GM13977 (cell line): ENCODE measurements at regions not wholly inside any gene's neighbourhood (a gene's known extent, or its start where the extent isn't known, plus 50 kb on each side); places are given as distances from the start of the nearest gene placed in this dataset.

Source experiments
- DNase-seq: peaks from one replicate; pipeline ENCODE4 v3.0.0; 2012; ENCODE audit warnings: low spot score
- CTCF ChIP-seq: IDR thresholded peaks from 2 replicates; pipeline ENCODE4 v1.5.1; 2012; ENCODE audit warnings: mild to moderate bottlenecking, control low read depth; ENCODE audit not compliant: insufficient read depth; ENCODE audit errors: extremely low read depth, missing control alignments
- in situ Hi-C: fragments of 300-500 bp; cut with MboI; formaldehyde crosslinking; loops from one replicate; pipeline ENCODE4 v1.12.0; 2022; ENCODE audit warnings: low sequenced_read_pairs, low pct_unique_long_range_greater_than_20kb, mixed read lengths, inconsistent platforms; ENCODE audit not compliant: unreplicated experiment

GRCh38 chr4:25535278-25535677 lies 120.4 kb upstream of the SLC34A2 start:
- DNase-seq = no peak
- in situ Hi-C loops = no loop called here
- no peak for TF ChIP-seq CTCF

- TF ChIP-seq CTCF = no peak
- in situ Hi-C loops = no loop called here
These were observed 119.8 kb upstream of the SLC34A2 start for GRCh38 chr4:25535701-25536473.

GRCh38 chr4:25536564-25537320 lies 118.9 kb upstream of the SLC34A2 start:
- TF ChIP-seq CTCF = no peak
- in situ Hi-C loops = no loop called here
- no peak for DNase-seq

More at GRCh38 chr4:25535701-25536473, 119.8 kb upstream of the SLC34A2 start:
- DNase-seq = no peak

GRCh38 chr4:25538430-25538829 lies 117.2 kb upstream of the SLC34A2 start:
- in situ Hi-C loops = no loop called here
- no peak for TF ChIP-seq CTCF
- DNase-seq = no peak

- no peak for TF ChIP-seq CTCF
- in situ Hi-C loops = no loop called here
These were observed 116.4 kb upstream of the SLC34A2 start for GRCh38 chr4:25539241-25539640.

GRCh38 chr4:25540734-25541133 lies 114.9 kb upstream of the SLC34A2 start:
- in situ Hi-C loops = no loop called here
- no peak for TF ChIP-seq CTCF
- no peak for DNase-seq

More at GRCh38 chr4:25539241-25539640, 116.4 kb upstream of the SLC34A2 start:
- no peak for DNase-seq
